ENCODE measurements at regions not wholly inside any gene's neighbourhood (a gene's known extent, or its start where the extent isn't known, plus 50 kb on each side); places are given as distances from the start of the nearest gene placed in this dataset.

DNA sequence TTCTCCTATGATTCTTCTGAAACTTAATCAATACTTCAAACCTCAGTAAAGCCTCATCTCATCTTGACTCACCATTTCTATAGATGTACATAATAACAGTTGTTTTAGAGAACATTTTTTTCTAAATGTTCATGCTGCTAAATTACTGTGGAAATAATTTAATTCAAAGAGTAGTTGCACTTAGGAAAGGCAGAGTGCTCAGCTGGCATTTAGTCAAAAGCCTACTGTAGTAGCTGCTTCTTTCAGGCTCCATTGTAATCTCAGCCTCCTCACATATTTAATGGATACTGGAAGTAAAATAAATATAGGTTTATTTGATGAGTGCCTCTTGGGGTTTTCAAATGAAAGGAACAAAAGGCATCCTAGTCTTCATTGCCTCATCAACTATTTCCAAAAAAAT lies 325.0 kb downstream of the CCER1 start:
- no peak for TF ChIP-seq EZH2phosphoT487 (conservative IDR thresholded peaks at IDR 0.05; ENCODE audit: low read length)
- TF ChIP-seq, protein P1, sequence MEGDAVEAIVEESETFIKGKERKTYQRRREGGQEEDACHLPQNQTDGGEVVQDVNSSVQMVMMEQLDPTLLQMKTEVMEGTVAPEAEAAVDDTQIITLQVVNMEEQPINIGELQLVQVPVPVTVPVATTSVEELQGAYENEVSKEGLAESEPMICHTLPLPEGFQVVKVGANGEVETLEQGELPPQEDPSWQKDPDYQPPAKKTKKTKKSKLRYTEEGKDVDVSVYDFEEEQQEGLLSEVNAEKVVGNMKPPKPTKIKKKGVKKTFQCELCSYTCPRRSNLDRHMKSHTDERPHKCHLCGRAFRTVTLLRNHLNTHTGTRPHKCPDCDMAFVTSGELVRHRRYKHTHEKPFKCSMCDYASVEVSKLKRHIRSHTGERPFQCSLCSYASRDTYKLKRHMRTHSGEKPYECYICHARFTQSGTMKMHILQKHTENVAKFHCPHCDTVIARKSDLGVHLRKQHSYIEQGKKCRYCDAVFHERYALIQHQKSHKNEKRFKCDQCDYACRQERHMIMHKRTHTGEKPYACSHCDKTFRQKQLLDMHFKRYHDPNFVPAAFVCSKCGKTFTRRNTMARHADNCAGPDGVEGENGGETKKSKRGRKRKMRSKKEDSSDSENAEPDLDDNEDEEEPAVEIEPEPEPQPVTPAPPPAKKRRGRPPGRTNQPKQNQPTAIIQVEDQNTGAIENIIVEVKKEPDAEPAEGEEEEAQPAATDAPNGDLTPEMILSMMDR (IDR thresholded peaks at IDR 0.05; ENCODE audit: insufficient read depth, low read length, poor library complexity, severe bottlenecking) = no peak
